ENCODE measurements at regions not wholly inside any gene's neighbourhood (a gene's known extent, or its start where the extent isn't known, plus 50 kb on each side); places are given as distances from the start of the nearest gene placed in this dataset.
A peak's percentile ranks its signal among the peaks of the same experiment; 100 is the strongest.

GRCh38 chr10:78280604-78281003 lies 246.9 kb downstream of the RPS24 start:
- no peak for TF ChIP-seq YY1 (IDR thresholded peaks at IDR 0.05; ENCODE audit: low read depth)
- no peak for TF ChIP-seq FOXM1 (IDR thresholded peaks at IDR 0.05; ENCODE audit: borderline replicate concordance, low read depth)
- no peak for TF ChIP-seq USF1 (IDR thresholded peaks at IDR 0.05)
- no peak for TF ChIP-seq REST (IDR thresholded peaks at IDR 0.05; ENCODE audit: low read depth)
- no peak for TF ChIP-seq EP300 (IDR thresholded peaks at IDR 0.05; ENCODE audit: borderline replicate concordance)
- TF ChIP-seq RAD21 (IDR thresholded peaks at IDR 0.05; ENCODE audit: low read depth): no peak
- TF ChIP-seq TCF12 (IDR thresholded peaks at IDR 0.05; ENCODE audit: low read depth): no peak
- TF ChIP-seq EGR1 (IDR thresholded peaks at IDR 0.05): no peak
- no peak for TF ChIP-seq MAX (IDR thresholded peaks at IDR 0.05)
- TF ChIP-seq CREB1 (IDR thresholded peaks at IDR 0.05; ENCODE audit: low read depth): no peak
- TF ChIP-seq TEAD4 (IDR thresholded peaks at IDR 0.05): no peak
- no peak for TF ChIP-seq CEBPB (IDR thresholded peaks at IDR 0.05)
- TF ChIP-seq TAF1 (IDR thresholded peaks at IDR 0.05; ENCODE audit: low read depth): no peak
- TF ChIP-seq ZBTB7A (IDR thresholded peaks at IDR 0.05; ENCODE audit: low read depth): no peak
- no peak for TF ChIP-seq NFIC (IDR thresholded peaks at IDR 0.05)

- TF ChIP-seq NFIC (IDR thresholded peaks at IDR 0.05) (no peak), CEBPB (IDR thresholded peaks at IDR 0.05) (no peak), EGR1 (IDR thresholded peaks at IDR 0.05) (no peak), ZBTB7A (IDR thresholded peaks at IDR 0.05; ENCODE audit: low read depth) (no peak), TAF1 (IDR thresholded peaks at IDR 0.05; ENCODE audit: low read depth) (no peak), EP300 (IDR thresholded peaks at IDR 0.05; ENCODE audit: borderline replicate concordance) (no peak), CREB1 (IDR thresholded peaks at IDR 0.05; ENCODE audit: low read depth) (no peak), TCF12 (IDR thresholded peaks at IDR 0.05; ENCODE audit: low read depth) (no peak), MAX (IDR thresholded peaks at IDR 0.05) (no peak), YY1 (IDR thresholded peaks at IDR 0.05; ENCODE audit: low read depth) (no peak)
These were observed 248.0 kb downstream of the RPS24 start for GRCh38 chr10:78281627-78282026.

- TF ChIP-seq REST (IDR thresholded peaks at IDR 0.05; ENCODE audit: low read depth) (no peak), TCF12 (IDR thresholded peaks at IDR 0.05; ENCODE audit: low read depth) (no peak), FOXM1 (IDR thresholded peaks at IDR 0.05; ENCODE audit: borderline replicate concordance, low read depth) (no peak), TEAD4 (IDR thresholded peaks at IDR 0.05) (peak; percentile 77), NFIC (IDR thresholded peaks at IDR 0.05) (no peak), TAF1 (IDR thresholded peaks at IDR 0.05; ENCODE audit: low read depth) (no peak), CEBPB (IDR thresholded peaks at IDR 0.05) (no peak), MAX (IDR thresholded peaks at IDR 0.05) (no peak)
These were observed 249.5 kb downstream of the RPS24 start for GRCh38 chr10:78283069-78283682.

- no peak for TF ChIP-seq FOXM1 (IDR thresholded peaks at IDR 0.05; ENCODE audit: borderline replicate concordance, low read depth)
- TF ChIP-seq YY1 (IDR thresholded peaks at IDR 0.05; ENCODE audit: low read depth): no peak
- TF ChIP-seq CEBPB (IDR thresholded peaks at IDR 0.05): no peak
- no peak for TF ChIP-seq NFIC (IDR thresholded peaks at IDR 0.05)
- TF ChIP-seq CREB1 (IDR thresholded peaks at IDR 0.05; ENCODE audit: low read depth): no peak
- TF ChIP-seq MAX (IDR thresholded peaks at IDR 0.05): no peak
- no peak for TF ChIP-seq REST (IDR thresholded peaks at IDR 0.05; ENCODE audit: low read depth)
- TF ChIP-seq ZBTB7A (IDR thresholded peaks at IDR 0.05; ENCODE audit: low read depth): no peak
- TF ChIP-seq RAD21 (IDR thresholded peaks at IDR 0.05; ENCODE audit: low read depth): no peak
- no peak for TF ChIP-seq USF1 (IDR thresholded peaks at IDR 0.05)
These were observed 250.7 kb downstream of the RPS24 start for GRCh38 chr10:78284381-78284780.

Measured in Ishikawa (cell line).